ENCODE measurements at regions not wholly inside any gene's neighbourhood (a gene's known extent, or its start where the extent isn't known, plus 50 kb on each side); places are given as distances from the start of the nearest gene placed in this dataset.
A peak's percentile ranks its signal among the peaks of the same experiment; 100 is the strongest.

DNA sequence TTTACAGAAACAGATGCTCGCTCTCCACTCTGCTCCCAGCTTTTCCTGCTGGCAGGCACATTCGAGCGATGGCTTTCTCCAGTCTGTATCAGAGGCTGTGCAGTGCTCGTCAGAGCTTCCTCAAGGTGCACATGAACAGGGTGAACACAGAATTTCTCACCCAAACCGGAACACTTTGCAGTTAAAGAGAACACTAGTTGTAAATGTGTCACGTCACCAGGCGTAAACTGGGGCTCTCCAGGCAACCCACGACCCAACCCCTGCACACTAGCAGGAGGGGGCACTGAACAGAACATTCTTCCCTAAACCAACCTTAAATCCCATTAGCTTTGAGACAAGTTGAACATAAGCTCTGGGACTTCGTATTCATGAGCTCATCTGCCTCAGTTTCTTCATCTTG is 119.0 kb downstream of the RMI2 start:
- Histone ChIP-seq H3K27me3 (no peaks in the 10 kb centered on the region), H3K27ac (no peak overlapping the region), H3K4me3 (no peak overlapping the region), H3K9me3 (ENCODE audit: low read depth) (no peaks in the 10 kb centered on the region), H3K36me3 (no peaks in the 10 kb centered on the region), H3K4me1 (ENCODE audit: low read depth) (no peaks in the 10 kb centered on the region)
- TF ChIP-seq, protein P1, sequence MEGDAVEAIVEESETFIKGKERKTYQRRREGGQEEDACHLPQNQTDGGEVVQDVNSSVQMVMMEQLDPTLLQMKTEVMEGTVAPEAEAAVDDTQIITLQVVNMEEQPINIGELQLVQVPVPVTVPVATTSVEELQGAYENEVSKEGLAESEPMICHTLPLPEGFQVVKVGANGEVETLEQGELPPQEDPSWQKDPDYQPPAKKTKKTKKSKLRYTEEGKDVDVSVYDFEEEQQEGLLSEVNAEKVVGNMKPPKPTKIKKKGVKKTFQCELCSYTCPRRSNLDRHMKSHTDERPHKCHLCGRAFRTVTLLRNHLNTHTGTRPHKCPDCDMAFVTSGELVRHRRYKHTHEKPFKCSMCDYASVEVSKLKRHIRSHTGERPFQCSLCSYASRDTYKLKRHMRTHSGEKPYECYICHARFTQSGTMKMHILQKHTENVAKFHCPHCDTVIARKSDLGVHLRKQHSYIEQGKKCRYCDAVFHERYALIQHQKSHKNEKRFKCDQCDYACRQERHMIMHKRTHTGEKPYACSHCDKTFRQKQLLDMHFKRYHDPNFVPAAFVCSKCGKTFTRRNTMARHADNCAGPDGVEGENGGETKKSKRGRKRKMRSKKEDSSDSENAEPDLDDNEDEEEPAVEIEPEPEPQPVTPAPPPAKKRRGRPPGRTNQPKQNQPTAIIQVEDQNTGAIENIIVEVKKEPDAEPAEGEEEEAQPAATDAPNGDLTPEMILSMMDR (IDR thresholded peaks at IDR 0.05; ENCODE audit: low read depth, low read length), result no peak
- DNase-seq (ENCODE audit: low read depth in 1 of 2, low spot score in 1 of 2), result no peak

DNA sequence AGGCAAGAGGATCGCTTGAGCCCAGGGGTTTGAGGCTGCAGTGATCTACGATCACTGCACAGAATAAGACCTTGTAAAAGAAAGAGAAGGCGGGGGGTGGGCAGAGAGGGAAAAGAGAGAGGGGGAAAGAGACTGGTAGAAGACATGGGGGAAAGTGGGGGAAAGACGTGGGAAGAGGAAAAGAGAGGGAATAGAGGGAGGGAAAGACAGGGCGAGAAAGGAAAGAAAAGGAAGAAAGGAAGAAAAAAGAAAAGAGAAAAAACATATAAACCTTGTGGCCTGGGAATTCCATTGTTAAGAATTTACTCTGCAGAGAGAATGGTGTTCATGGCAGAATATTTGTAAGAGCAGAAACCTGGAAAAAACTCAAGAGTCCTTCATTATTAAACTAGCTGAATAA is 120.4 kb downstream of the RMI2 start:
- H3K36me3 ChIP-seq, result no peaks in the 10 kb centered on the region
- TF ChIP-seq, protein P1 (IDR thresholded peaks at IDR 0.05; ENCODE audit: low read depth, low read length), result no peak

DNA sequence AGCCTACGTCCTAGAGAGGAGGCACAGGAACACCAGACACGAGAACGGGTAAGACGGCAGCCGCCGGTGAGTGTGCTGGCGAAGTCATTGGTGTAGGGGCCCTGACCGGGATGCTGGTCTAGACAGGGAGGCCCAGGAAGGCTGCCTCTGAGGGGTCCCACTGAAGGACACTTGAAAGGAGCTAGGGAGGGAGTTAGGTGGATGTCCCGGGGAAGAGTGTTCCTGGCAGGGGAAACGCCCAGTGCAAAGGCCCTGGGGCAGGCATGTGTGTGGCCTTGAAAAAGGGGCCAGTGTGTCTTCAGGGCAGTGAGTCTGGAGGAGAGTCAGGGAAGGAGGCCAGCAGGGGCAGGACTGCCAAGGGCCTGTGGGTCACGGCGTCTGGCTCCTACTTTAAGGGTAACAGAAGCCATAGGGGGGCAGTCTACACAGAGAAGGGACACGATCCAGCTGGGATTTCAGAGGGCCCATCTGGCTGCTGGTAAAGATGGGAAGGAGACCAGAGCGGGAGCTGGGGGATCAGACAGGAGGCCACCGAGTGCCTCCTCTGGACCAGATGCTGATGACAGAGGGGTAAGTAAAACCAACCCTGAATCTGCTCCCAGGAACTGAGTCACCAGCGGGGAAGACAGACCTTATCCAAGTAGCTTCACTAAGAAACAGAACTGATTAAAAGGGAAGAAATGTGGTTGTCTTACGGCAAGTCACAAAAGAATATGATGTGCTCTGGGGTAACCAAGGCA is 115.9 kb downstream of the LITAF start:
- TF ChIP-seq, protein P1 (IDR thresholded peaks at IDR 0.05; ENCODE audit: low read depth, low read length), result no peak
- no peaks in the 10 kb centered on the region for H3K27me3 ChIP-seq
- H3K36me3 ChIP-seq, result no peaks in the 10 kb centered on the region
- H3K4me3 ChIP-seq, result no peak overlapping the region
- peak in 1 of 2 donors; percentile 6 for DNase-seq (ENCODE audit: low read depth in 1 of 2, low spot score in 1 of 2)
- H3K4me1 ChIP-seq (ENCODE audit: low read depth), result no peaks in the 10 kb centered on the region
- no peaks in the 10 kb centered on the region for H3K9me3 ChIP-seq (ENCODE audit: low read depth)
- no peak overlapping the region for H3K27ac ChIP-seq

More for the DNA sequence above, 120.4 kb downstream of the RMI2 start:
- DNase-seq (ENCODE audit: low read depth in 1 of 2, low spot score in 1 of 2), result no peak
- no peaks in the 10 kb centered on the region for H3K4me1 ChIP-seq (ENCODE audit: low read depth)
- H3K27me3 ChIP-seq, result no peaks in the 10 kb centered on the region
- no peaks in the 10 kb centered on the region for H3K9me3 ChIP-seq (ENCODE audit: low read depth)
- no peak overlapping the region for H3K4me3 ChIP-seq
- H3K27ac ChIP-seq, result no peak overlapping the region

DNA sequence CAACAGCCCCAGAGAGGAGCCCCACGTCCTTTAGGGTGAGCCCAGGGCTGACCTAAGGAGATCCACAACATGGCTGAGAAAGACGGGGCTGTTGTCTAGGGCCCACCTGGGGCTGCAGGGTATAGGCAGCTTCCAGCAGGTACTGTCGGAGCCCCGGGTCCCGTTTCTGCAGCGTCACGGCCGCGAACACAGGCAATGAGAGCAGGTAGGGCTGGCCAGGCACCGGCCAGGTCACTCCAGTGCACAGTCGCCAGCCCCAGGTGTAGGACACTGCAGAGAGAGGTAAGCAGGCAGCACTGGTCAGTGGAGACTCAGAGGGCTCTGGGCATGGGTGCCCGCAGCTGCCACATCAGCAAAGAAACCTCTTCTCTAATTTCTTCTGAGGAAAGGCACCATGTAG is 115.2 kb downstream of the LITAF start:
- H3K27me3 ChIP-seq, result no peaks in the 10 kb centered on the region
- no peak overlapping the region for H3K27ac ChIP-seq
- TF ChIP-seq, protein P1 (IDR thresholded peaks at IDR 0.05; ENCODE audit: low read depth, low read length), result no peak
- no peaks in the 10 kb centered on the region for H3K4me1 ChIP-seq (ENCODE audit: low read depth)
- H3K9me3 ChIP-seq (ENCODE audit: low read depth), result no peaks in the 10 kb centered on the region
- no peaks in the 10 kb centered on the region for H3K36me3 ChIP-seq
- no peak overlapping the region for H3K4me3 ChIP-seq
- DNase-seq (ENCODE audit: low read depth in 1 of 2, low spot score in 1 of 2), result no peak

DNA sequence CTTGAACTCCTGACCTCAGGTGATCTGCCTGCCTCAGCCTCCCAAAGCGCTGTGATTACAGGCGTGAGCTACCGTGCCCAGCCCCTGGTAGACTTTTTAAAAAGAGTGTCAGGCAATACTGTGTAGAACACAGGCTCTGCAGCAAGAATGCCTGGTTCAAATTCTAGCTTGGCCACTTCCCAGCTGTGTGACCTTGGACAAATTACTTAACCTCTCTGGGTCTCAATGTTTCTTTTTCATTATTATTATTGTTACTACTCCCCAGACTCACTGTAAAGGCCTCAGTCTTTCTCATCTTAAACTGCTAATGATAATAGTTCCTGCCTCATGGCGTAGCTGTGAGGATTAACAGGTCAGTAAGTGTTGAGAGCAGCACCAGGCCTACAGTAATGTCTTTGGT is 114.3 kb downstream of the LITAF start:
- Histone ChIP-seq H3K4me1 (ENCODE audit: low read depth) (no peaks in the 10 kb centered on the region), H3K27me3 (no peaks in the 10 kb centered on the region), H3K4me3 (no peak overlapping the region), H3K27ac (no peak overlapping the region), H3K9me3 (ENCODE audit: low read depth) (no peaks in the 10 kb centered on the region), H3K36me3 (no peaks in the 10 kb centered on the region)
- no peak for DNase-seq (ENCODE audit: low read depth in 1 of 2, low spot score in 1 of 2)
- TF ChIP-seq, protein P1 (IDR thresholded peaks at IDR 0.05; ENCODE audit: low read depth, low read length), result no peak

Data from cardiac muscle cell (in vitro differentiated cells and primary cell).